ENCODE measurements at regions not wholly inside any gene's neighbourhood (a gene's known extent, or its start where the extent isn't known, plus 50 kb on each side); places are given as distances from the start of the nearest gene placed in this dataset.

- Histone ChIP-seq H2AFZ (ENCODE audit: low read length) (no peak overlapping the region), H4K20me1 (ENCODE audit: insufficient read depth, low read length) (no peaks in the 10 kb centered on the region), H3K9me3 (replicated peaks; ENCODE audit: insufficient read depth, low read length) (no peaks in the 10 kb centered on the region), H3K27ac (ENCODE audit: low read length) (no peak overlapping the region), H3K4me3 (ENCODE audit: low read length) (no peak overlapping the region), H3K9ac (ENCODE audit: low read length) (no peak overlapping the region), H3K9me2 (replicated peaks; ENCODE audit: insufficient read depth, low read length) (no peaks in the 10 kb centered on the region), H3K4me2 (ENCODE audit: low read depth, low read length) (no peak overlapping the region), H3K4me1 (ENCODE audit: low read length) (no peaks in the 10 kb centered on the region), H3K79me2 (ENCODE audit: low read length) (no peaks in the 10 kb centered on the region), H3F3A (ENCODE audit: insufficient read depth, low read length) (no peaks in the 10 kb centered on the region), H3K36me3 (replicated peaks; ENCODE audit: insufficient read depth, low read length) (no peaks in the 10 kb centered on the region), H3K27me3 (replicated peaks; ENCODE audit: insufficient read depth, low read length) (no peaks in the 10 kb centered on the region)
- TF ChIP-seq EZH2 (optimal IDR thresholded peaks at IDR 0.05; ENCODE audit: low read depth, low read length) (no peak), CTCF (IDR thresholded peaks at IDR 0.05; ENCODE audit: low read length) (no peak), EZH2phosphoT487 (IDR thresholded peaks at IDR 0.05; ENCODE audit: low read length) (no peak)
- no peak for DNase-seq
Observed at GRCh38 chr3:73945541-73945940, 320.8 kb upstream of the PDZRN3 start.

- no peaks in the 10 kb centered on the region for H3K4me1 ChIP-seq (ENCODE audit: low read length)
- no peak overlapping the region for H3K9ac ChIP-seq (ENCODE audit: low read length)
- no peak for DNase-seq
- H4K20me1 ChIP-seq (ENCODE audit: insufficient read depth, low read length): no peaks in the 10 kb centered on the region
- H3K4me2 ChIP-seq (ENCODE audit: low read depth, low read length): no peak overlapping the region
- no peak overlapping the region for H2AFZ ChIP-seq (ENCODE audit: low read length)
- H3K27ac ChIP-seq (ENCODE audit: low read length): no peak overlapping the region
- no peaks in the 10 kb centered on the region; the same call in 1 of the 2 replicates for H3K9me3 ChIP-seq (replicated peaks; ENCODE audit: insufficient read depth, low read length)
- no peaks in the 10 kb centered on the region for H3F3A ChIP-seq (ENCODE audit: insufficient read depth, low read length)
- H3K27me3 ChIP-seq (replicated peaks; ENCODE audit: insufficient read depth, low read length): no peaks in the 10 kb centered on the region
- no peaks in the 10 kb centered on the region for H3K36me3 ChIP-seq (replicated peaks; ENCODE audit: insufficient read depth, low read length)
- TF ChIP-seq CTCF (IDR thresholded peaks at IDR 0.05; ENCODE audit: low read length): no peak
- no peak for TF ChIP-seq EZH2 (optimal IDR thresholded peaks at IDR 0.05; ENCODE audit: low read depth, low read length)
- no peak for TF ChIP-seq EZH2phosphoT487 (IDR thresholded peaks at IDR 0.05; ENCODE audit: low read length)
- H3K79me2 ChIP-seq (ENCODE audit: low read length): no peaks in the 10 kb centered on the region
- no peaks in the 10 kb centered on the region for H3K9me2 ChIP-seq (replicated peaks; ENCODE audit: insufficient read depth, low read length)
- no peak overlapping the region for H3K4me3 ChIP-seq (ENCODE audit: low read length)
Observed at GRCh38 chr3:73939985-73940384, 315.2 kb upstream of the PDZRN3 start.

GRCh38 chr3:73933585-73933984 lies 308.8 kb upstream of the PDZRN3 start:
- no peak overlapping the region for H3K9ac ChIP-seq (ENCODE audit: low read length)
- no peak overlapping the region for H3K27ac ChIP-seq (ENCODE audit: low read length)
- H3K4me2 ChIP-seq (ENCODE audit: low read depth, low read length): no peak overlapping the region
- H3F3A ChIP-seq (ENCODE audit: insufficient read depth, low read length): no peaks in the 10 kb centered on the region
- no peaks in the 10 kb centered on the region for H3K27me3 ChIP-seq (replicated peaks; ENCODE audit: insufficient read depth, low read length)
- no peaks in the 10 kb centered on the region; the same call in 1 of the 2 replicates for H3K9me3 ChIP-seq (replicated peaks; ENCODE audit: insufficient read depth, low read length)
- no peaks in the 10 kb centered on the region for H3K4me1 ChIP-seq (ENCODE audit: low read length)
- TF ChIP-seq EZH2 (optimal IDR thresholded peaks at IDR 0.05; ENCODE audit: low read depth, low read length) (no peak), EZH2phosphoT487 (IDR thresholded peaks at IDR 0.05; ENCODE audit: low read length) (no peak), CTCF (IDR thresholded peaks at IDR 0.05; ENCODE audit: low read length) (no peak)
- H3K9me2 ChIP-seq (replicated peaks; ENCODE audit: insufficient read depth, low read length): no peaks in the 10 kb centered on the region
- H2AFZ ChIP-seq (ENCODE audit: low read length): no peak overlapping the region
- no peaks in the 10 kb centered on the region for H3K36me3 ChIP-seq (replicated peaks; ENCODE audit: insufficient read depth, low read length)
- no peak for DNase-seq
- H3K79me2 ChIP-seq (ENCODE audit: low read length): no peaks in the 10 kb centered on the region
- no peak overlapping the region for H3K4me3 ChIP-seq (ENCODE audit: low read length)
- no peaks in the 10 kb centered on the region for H4K20me1 ChIP-seq (ENCODE audit: insufficient read depth, low read length)
